Ovary (tissue), 7 donors: ENCODE measurements at regions not wholly inside any gene's neighbourhood (a gene's known extent, or its start where the extent isn't known, plus 50 kb on each side); places are given as distances from the start of the nearest gene placed in this dataset.
"Not testable (repeated sequence)": the region's sequence is repeated elsewhere in the genome, so short reads cannot be mapped to it uniquely, and the experiment has no call there.

ENCODE experiments used
- DNase-seq, 5 donors: peaks; one replicate each; pipeline ENCODE4 v3.0.0-alpha.2; 2019 to 2020
- H3K27ac ChIP-seq, 2 donors: fragments of 200-600 bp; one replicate each; pipeline versions ENCODE4 v1.5.1 to v1.8.0; 2019 to 2022
- H3K27me3 ChIP-seq: fragments of 200-600 bp; one replicate; pipeline ENCODE4 v1.8.0; 2022
- H3K36me3 ChIP-seq: fragments of 200-600 bp; sonication (generic); one replicate; pipeline ENCODE4 v1.5.1; 2019
- H3K4me1 ChIP-seq: one replicate; pipeline ENCODE4 v1.8.1; 2013; ENCODE audit warnings: mild to moderate bottlenecking, moderate library complexity; ENCODE audit not compliant: insufficient read depth
- H3K4me3 ChIP-seq: fragments of 200-600 bp; sonication (generic); one replicate; pipeline ENCODE4 v1.5.1; 2017
- H3K9me3 ChIP-seq, 2 donors: fragments of 200-600 bp in 1 of 2; sonication (generic) in 1 of 2; one replicate each; pipeline versions ENCODE4 v1.5.1 to v1.8.1; 2013 to 2019; ENCODE audit warnings: mild to moderate bottlenecking in 1 of 2, moderate library complexity in 1 of 2
- CTCF ChIP-seq, 3 donors: fragments of 450-650 bp in 2 of 3; fragments of 200-600 bp in 1 of 3; IDR thresholded peaks; one replicate each; pipeline versions ENCODE4 v1.5.1 to v1.8.0; 2016 to 2022; ENCODE audit warnings: antibody characterized with exemption in 3 of 3, mild to moderate bottlenecking in 1 of 3
- EP300 ChIP-seq: sonication (generic); formaldehyde crosslinking; IDR thresholded peaks from one replicate; pipeline ENCODE4 v1.6.1; 2017; ENCODE audit warnings: antibody characterized with exemption
- POLR2A ChIP-seq: fragments of 450-650 bp; IDR thresholded peaks from one replicate; pipeline ENCODE4 v1.6.1; 2017; ENCODE audit warnings: antibody characterized with exemption, mild to moderate bottlenecking, moderate library complexity
- WGBS, 3 donors: extraction: QIAGEN DNeasy Blood & Tissue Kit in 1 of 3; methylation state at CpG; one replicate each; pipeline versions ENCODE4 v1.1.5 to v1.1.7; 2013 to 2017; 5-methylcytosine and 5-hydroxymethylcytosine counted together
- intact Hi-C, 4 donors: fragments of 100-400 bp; cut with DNase I; formaldehyde crosslinking; loops; one replicate each; pipeline versions ENCODE4 v1.11.0 to v1.15.1; 2022 to 2023
- donor health status: DM: no; HTN: no; CAD: no; lungs with moderate emphysema.
- donor health status: DM: no; HTN: no; CAD: no.
- donor health status: Bipolar disorder and iron deficiency.
- donor health status: DM: no; HTN: no; CAD: no.
- donor health status: DM: yes; HTN: yes; CAD: no.

DNA sequence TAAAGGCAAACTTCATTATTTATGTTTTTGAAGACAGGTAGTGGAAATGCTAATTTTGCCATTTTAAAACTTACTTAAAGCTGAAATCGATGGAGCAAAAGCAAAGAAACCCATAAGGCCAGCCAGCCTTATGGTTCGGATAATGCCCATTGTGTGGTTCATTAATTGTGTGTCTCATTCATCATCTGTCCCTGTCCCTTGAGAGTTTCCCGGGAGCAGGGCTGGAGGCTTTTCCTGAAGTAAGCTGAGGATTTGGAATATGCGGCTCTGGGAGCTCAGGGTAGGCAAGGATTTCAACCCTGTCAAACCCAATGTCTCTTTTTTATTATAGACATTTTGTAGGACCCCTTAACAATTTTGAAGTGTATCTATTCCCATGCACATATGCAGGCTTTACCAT, 790.0 kb upstream of the KIRREL3 start:
- WGBS, 3 donors = 84 to 89% (median 87%) methylated on average over 4 of the region's 4 CpGs
- Histone ChIP-seq H3K4me1 (no peaks in the 10 kb centered on the region), H3K27me3 (no peaks in the 10 kb centered on the region), H3K4me3 (no peak overlapping the region), H3K36me3 (no peaks in the 10 kb centered on the region), H3K27ac (no peak overlapping the region), H3K9me3 (no peaks in the 10 kb centered on the region)
- intact Hi-C loops = no loop called here
- TF ChIP-seq POLR2A (no peak), EP300 (no peak), CTCF (IDR thresholded peaks at IDR 0.05) (no peak)
- no peak for DNase-seq

DNA sequence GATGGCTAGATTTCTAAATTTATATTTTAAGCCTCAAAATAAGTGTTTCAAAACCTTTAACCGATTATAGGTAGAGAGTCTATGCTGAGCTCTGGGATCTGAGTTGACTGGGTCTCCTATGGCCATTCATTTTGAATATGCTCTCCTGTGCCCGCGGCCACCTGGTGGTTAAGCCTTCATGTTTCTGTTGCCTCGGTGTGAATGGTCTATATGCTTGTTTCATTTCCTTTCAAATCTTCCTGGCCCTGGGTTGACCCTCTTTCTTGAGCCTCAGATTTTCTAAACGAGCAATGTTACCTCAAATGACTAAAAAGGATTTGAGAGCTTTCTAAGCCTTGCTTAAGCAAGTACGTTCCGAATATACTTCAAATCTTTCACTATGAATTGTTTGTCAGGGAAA, 789.4 kb upstream of the KIRREL3 start:
- Histone ChIP-seq H3K4me1 (no peaks in the 10 kb centered on the region), H3K9me3 (no peaks in the 10 kb centered on the region), H3K27ac (no peak overlapping the region), H3K4me3 (no peak overlapping the region), H3K27me3 (no peaks in the 10 kb centered on the region), H3K36me3 (no peaks in the 10 kb centered on the region)
- intact Hi-C loops = no loop called here
- TF ChIP-seq CTCF (IDR thresholded peaks at IDR 0.05) = no peak
- TF ChIP-seq POLR2A = no peak
- TF ChIP-seq EP300 = no peak
- no peak for DNase-seq
- 59 to 62% (median 60%) methylated on average over 7 of the region's 7 CpGs for WGBS, 3 donors

DNA sequence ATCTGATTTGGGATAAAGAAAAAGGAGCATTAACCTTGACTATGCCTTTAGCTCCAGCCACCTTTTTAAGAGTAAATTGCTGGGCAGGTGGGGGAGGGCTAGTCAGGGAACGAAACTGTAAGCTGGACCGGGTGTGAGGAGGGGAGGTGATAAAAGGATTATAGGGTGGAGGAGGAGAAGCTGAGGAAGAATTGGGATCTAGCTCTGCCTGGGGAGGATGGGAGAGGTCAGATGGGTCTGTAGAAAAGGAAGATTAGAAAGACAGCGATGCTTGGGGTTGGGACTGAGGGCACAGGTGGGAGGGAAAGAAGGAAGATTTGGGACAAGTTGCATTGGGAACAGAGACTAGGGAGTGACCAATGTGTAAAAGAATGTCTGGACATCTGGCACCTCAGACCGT, 772.4 kb upstream of the KIRREL3 start:
- intact Hi-C loops, H3K9me3 ChIP-seq, H3K36me3 ChIP-seq, H3K4me3 ChIP-seq, H3K27ac ChIP-seq, H3K27me3 ChIP-seq, H3K4me1 ChIP-seq, DNase-seq: not testable (repeated sequence)
- WGBS, 3 donors = 50 to 59% (median 50%) methylated on average over 4 of the region's 4 CpGs

GRCh38 chr11:127768931-127769330, 768.4 kb upstream of the KIRREL3 start:
- H3K27ac ChIP-seq, H3K27me3 ChIP-seq, H3K4me3 ChIP-seq, intact Hi-C loops, H3K4me1 ChIP-seq, H3K9me3 ChIP-seq, DNase-seq, H3K36me3 ChIP-seq: not testable (repeated sequence)
- 56 to 72% (median 64%) methylated on average over 4 of the region's 4 CpGs for WGBS, 3 donors

DNA sequence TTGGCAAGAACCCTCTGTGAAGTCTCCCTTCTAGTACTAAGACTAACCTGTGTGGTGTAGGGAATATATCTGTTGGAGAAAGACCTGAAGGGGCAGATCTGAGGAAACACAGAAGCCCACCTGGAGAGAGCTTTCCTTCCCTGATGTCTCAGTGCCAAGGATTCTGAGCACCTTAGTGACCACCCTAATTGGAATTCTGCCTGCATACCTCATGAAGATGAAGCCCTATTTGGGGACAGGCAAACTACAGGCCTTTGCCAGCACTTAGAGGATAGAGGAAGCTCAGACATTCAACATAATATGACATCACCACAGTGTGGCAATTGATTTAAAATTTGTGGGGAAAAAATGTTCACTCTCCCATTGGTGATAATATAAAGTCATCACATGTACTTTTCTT, 766.2 kb upstream of the KIRREL3 start:
- DNase-seq = no peak
- TF ChIP-seq EP300 (no peak), CTCF (IDR thresholded peaks at IDR 0.05) (no peak), POLR2A (no peak)
- H3K27me3 ChIP-seq = no peaks in the 10 kb centered on the region
- no peak overlapping the region for H3K27ac ChIP-seq
- H3K9me3 ChIP-seq = no peaks in the 10 kb centered on the region
- no peaks in the 10 kb centered on the region for H3K36me3 ChIP-seq
- intact Hi-C loops = no loop called here
- no peaks in the 10 kb centered on the region for H3K4me1 ChIP-seq
- H3K4me3 ChIP-seq = no peak overlapping the region

- WGBS, 3 donors = 43 to 53% (median 47%) methylated on average over 5 of the region's 5 CpGs
- TF ChIP-seq CTCF (IDR thresholded peaks at IDR 0.05) = no peak
- TF ChIP-seq POLR2A = no peak
- TF ChIP-seq EP300 = no peak
- Histone ChIP-seq H3K9me3 (no peaks in the 10 kb centered on the region), H3K27me3 (no peaks in the 10 kb centered on the region), H3K27ac (no peak overlapping the region), H3K4me1 (no peaks in the 10 kb centered on the region), H3K4me3 (no peak overlapping the region), H3K36me3 (no peaks in the 10 kb centered on the region)
- intact Hi-C loops = no loop called here
- DNase-seq = no peak
These were observed 738.3 kb upstream of the KIRREL3 start for GRCh38 chr11:127738771-127739286.
